GM12892 (cell line): ENCODE measurements at regions not wholly inside any gene's neighbourhood (a gene's known extent, or its start where the extent isn't known, plus 50 kb on each side); places are given as distances from the start of the nearest gene placed in this dataset.

Experiments used
- POLR2A ChIP-seq: IDR thresholded peaks from 2 replicates; pipeline ENCODE4 v1.6.1; 2011; ENCODE audit warnings: low read depth, low read length, control low read depth
- POLR2AphosphoS5 ChIP-seq: IDR thresholded peaks from 2 replicates; pipeline ENCODE4 v1.6.1; 2011; ENCODE audit warnings: low read depth, low read length, control low read depth
- TAF1 ChIP-seq: IDR thresholded peaks from 2 replicates; pipeline ENCODE4 v1.6.1; 2011; ENCODE audit warnings: low read depth, mild to moderate bottlenecking, control low read depth, low read length, borderline replicate concordance

GRCh38 chr1:17933501-17933900, 174.1 kb upstream of the IGSF21 start:
- TF ChIP-seq POLR2AphosphoS5 (no peak), POLR2A (no peak), TAF1 (no peak)
